Vagina (tissue), 2 donors: ENCODE measurements at regions not wholly inside any gene's neighbourhood (a gene's known extent, or its start where the extent isn't known, plus 50 kb on each side); places are given as distances from the start of the nearest gene placed in this dataset.

Experiments
- POLR2A ChIP-seq, 2 donors: fragments of 450-650 bp; IDR thresholded peaks; one replicate each; pipeline ENCODE4 v1.6.1; 2017; ENCODE audit warnings: antibody characterized with exemption in 2 of 2, mild to moderate bottlenecking in 2 of 2, moderate library complexity in 2 of 2
- TF ChIP-seq, protein P1 (sequence below), 3 experiments: fragments of 450-650 bp in 2 of 3; fragments of 200-600 bp in 1 of 3; sonication (generic) in 1 of 3; IDR thresholded peaks; one replicate each; pipeline ENCODE4 v1.5.1; 2017 to 2019; ENCODE audit warnings: antibody characterized with exemption in 3 of 3, mild to moderate bottlenecking in 2 of 3, moderate library complexity in 2 of 3

DNA sequence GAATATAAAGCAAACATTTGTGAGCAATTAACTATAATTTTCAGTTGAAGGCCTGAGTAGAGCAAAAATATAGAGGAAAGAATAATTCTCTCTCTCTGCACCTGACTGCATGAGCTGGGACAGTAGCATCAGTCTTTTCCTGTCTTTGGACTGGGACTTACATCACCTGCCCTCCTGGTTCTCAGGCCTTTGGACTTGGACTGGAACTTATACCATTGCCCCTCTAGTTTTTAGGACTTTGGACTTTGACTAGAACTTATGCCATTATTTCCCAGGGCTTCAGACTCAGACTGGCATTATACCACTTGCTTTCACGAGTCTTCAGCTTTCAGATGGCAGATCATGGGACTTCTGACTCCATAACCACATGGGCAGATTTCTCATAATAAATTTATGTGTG, 81.0 kb upstream of the SLC25A13 start:
- TF ChIP-seq, protein P1, sequence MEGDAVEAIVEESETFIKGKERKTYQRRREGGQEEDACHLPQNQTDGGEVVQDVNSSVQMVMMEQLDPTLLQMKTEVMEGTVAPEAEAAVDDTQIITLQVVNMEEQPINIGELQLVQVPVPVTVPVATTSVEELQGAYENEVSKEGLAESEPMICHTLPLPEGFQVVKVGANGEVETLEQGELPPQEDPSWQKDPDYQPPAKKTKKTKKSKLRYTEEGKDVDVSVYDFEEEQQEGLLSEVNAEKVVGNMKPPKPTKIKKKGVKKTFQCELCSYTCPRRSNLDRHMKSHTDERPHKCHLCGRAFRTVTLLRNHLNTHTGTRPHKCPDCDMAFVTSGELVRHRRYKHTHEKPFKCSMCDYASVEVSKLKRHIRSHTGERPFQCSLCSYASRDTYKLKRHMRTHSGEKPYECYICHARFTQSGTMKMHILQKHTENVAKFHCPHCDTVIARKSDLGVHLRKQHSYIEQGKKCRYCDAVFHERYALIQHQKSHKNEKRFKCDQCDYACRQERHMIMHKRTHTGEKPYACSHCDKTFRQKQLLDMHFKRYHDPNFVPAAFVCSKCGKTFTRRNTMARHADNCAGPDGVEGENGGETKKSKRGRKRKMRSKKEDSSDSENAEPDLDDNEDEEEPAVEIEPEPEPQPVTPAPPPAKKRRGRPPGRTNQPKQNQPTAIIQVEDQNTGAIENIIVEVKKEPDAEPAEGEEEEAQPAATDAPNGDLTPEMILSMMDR (IDR thresholded peaks at IDR 0.05) = no peak
- TF ChIP-seq POLR2A (IDR thresholded peaks at IDR 0.05) = no peak
